Glutamatergic neuron (in vitro differentiated cells): ENCODE measurements at regions not wholly inside any gene's neighbourhood (a gene's known extent, or its start where the extent isn't known, plus 50 kb on each side); places are given as distances from the start of the nearest gene placed in this dataset.

ENCODE experiments used
- DNase-seq: peaks from one replicate; pipeline ENCODE4 v3.0.0; 2022
- H3K27ac Mint-ChIP-seq: one replicate; pipeline ENCODE4 v1.8.0; 2020; ENCODE audit warnings: mild to moderate bottlenecking, mixed read lengths, inconsistent platforms; ENCODE audit not compliant: unreplicated experiment
- H3K27me3 Mint-ChIP-seq: one replicate; pipeline ENCODE4 v1.8.0; 2020; ENCODE audit warnings: mild to moderate bottlenecking, moderate library complexity, mixed read lengths, inconsistent platforms; ENCODE audit not compliant: unreplicated experiment
- H3K36me3 Mint-ChIP-seq: one replicate; pipeline ENCODE4 v1.8.0; 2020; ENCODE audit warnings: mild to moderate bottlenecking, mixed read lengths, inconsistent platforms; ENCODE audit not compliant: unreplicated experiment
- H3K4me1 Mint-ChIP-seq: one replicate; pipeline ENCODE4 v1.8.0; 2020; ENCODE audit warnings: mild to moderate bottlenecking, low read depth, mixed read lengths, inconsistent platforms; ENCODE audit not compliant: unreplicated experiment
- H3K4me3 Mint-ChIP-seq: one replicate; pipeline ENCODE4 v1.8.0; 2020; ENCODE audit warnings: mild to moderate bottlenecking, mixed read lengths, inconsistent platforms; ENCODE audit not compliant: unreplicated experiment
- H3K9me3 Mint-ChIP-seq: one replicate; pipeline ENCODE4 v1.8.0; 2020; ENCODE audit warnings: mild to moderate bottlenecking, moderate library complexity, mixed read lengths, inconsistent platforms; ENCODE audit not compliant: unreplicated experiment
- TF ChIP-seq, protein P1 (sequence below): fragments of 200-600 bp; sonication (generic); IDR thresholded peaks from one replicate; pipeline ENCODE4 v1.5.0; 2021; ENCODE audit not compliant: partially characterized antibody, unreplicated experiment

GRCh38 chr3:96169111-96169766 lies 645.2 kb upstream of the EPHA6 start:
- DNase-seq, result no peak
- no peaks in the 10 kb centered on the region for H3K36me3 Mint-ChIP-seq
- H3K27ac Mint-ChIP-seq, result no peak overlapping the region
- TF ChIP-seq, protein P1, sequence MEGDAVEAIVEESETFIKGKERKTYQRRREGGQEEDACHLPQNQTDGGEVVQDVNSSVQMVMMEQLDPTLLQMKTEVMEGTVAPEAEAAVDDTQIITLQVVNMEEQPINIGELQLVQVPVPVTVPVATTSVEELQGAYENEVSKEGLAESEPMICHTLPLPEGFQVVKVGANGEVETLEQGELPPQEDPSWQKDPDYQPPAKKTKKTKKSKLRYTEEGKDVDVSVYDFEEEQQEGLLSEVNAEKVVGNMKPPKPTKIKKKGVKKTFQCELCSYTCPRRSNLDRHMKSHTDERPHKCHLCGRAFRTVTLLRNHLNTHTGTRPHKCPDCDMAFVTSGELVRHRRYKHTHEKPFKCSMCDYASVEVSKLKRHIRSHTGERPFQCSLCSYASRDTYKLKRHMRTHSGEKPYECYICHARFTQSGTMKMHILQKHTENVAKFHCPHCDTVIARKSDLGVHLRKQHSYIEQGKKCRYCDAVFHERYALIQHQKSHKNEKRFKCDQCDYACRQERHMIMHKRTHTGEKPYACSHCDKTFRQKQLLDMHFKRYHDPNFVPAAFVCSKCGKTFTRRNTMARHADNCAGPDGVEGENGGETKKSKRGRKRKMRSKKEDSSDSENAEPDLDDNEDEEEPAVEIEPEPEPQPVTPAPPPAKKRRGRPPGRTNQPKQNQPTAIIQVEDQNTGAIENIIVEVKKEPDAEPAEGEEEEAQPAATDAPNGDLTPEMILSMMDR, result no peak
- H3K9me3 Mint-ChIP-seq, result peaks cover 1% of the 10 kb centered on the region
- H3K4me3 Mint-ChIP-seq, result no peak overlapping the region
- no peaks in the 10 kb centered on the region for H3K27me3 Mint-ChIP-seq
- no peaks in the 10 kb centered on the region for H3K4me1 Mint-ChIP-seq

GRCh38 chr3:96172917-96173316 lies 641.5 kb upstream of the EPHA6 start:
- Mint-ChIP-seq H3K4me3 (no peak overlapping the region), H3K4me1 (no peaks in the 10 kb centered on the region), H3K27me3 (no peaks in the 10 kb centered on the region), H3K36me3 (peaks cover 6% of the 10 kb centered on the region), H3K27ac (no peak overlapping the region), H3K9me3 (peaks cover 1% of the 10 kb centered on the region)
- no peak for DNase-seq
- TF ChIP-seq, protein P1, result no peak

GRCh38 chr3:96175500-96175899 lies 638.9 kb upstream of the EPHA6 start:
- Mint-ChIP-seq H3K27ac (no peak overlapping the region), H3K4me3 (no peak overlapping the region), H3K9me3 (peaks cover 1% of the 10 kb centered on the region), H3K27me3 (no peaks in the 10 kb centered on the region), H3K36me3 (peaks cover 6% of the 10 kb centered on the region), H3K4me1 (no peaks in the 10 kb centered on the region)
- TF ChIP-seq, protein P1, result no peak
- no peak for DNase-seq

DNA sequence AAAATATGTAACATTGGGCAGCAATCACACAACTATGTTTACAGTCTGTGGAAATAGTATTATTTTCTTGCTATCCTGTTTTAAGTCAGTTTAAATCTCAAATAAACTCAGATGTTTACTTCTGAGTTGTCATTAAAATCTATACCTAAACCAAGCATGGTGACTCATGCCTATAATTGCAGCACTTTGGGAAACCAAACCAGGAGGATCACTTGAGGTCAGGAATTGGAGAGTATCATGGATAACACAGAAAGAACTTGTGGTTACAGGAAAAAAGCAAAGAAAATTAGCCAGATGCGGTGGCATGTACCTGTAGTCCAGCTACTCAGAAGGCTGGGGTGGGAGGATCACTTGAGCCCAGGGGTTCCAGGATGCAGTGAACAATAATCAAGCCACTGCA lies 631.6 kb upstream of the EPHA6 start:
- no peak overlapping the region for H3K27ac Mint-ChIP-seq
- H3K9me3 Mint-ChIP-seq, result peaks cover 2% of the 10 kb centered on the region
- H3K36me3 Mint-ChIP-seq, result no peaks in the 10 kb centered on the region
- H3K4me1 Mint-ChIP-seq, result no peaks in the 10 kb centered on the region
- DNase-seq, result no peak
- H3K27me3 Mint-ChIP-seq, result no peaks in the 10 kb centered on the region
- H3K4me3 Mint-ChIP-seq, result no peak overlapping the region
- TF ChIP-seq, protein P1, result no peak

DNA sequence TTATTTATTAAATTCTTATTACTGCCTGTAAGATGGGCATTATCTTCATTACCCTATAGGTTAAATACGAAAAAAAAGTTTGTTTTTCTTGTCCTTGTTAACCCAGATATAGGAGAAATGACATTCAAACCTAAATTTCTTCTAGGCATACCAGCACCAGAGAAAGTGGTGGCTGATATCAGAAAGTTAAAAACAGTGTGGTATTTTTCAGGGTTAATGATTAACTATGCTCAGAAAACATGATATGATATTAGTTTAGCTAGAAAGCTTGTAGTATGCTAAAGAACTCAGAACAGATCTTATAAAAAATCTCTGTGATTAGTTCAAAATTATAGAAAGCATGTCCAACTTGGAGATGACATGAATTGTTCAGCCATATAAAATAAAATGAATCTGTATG lies 630.5 kb upstream of the EPHA6 start:
- Mint-ChIP-seq H3K4me3 (no peak overlapping the region), H3K9me3 (peaks cover 2% of the 10 kb centered on the region), H3K27me3 (no peaks in the 10 kb centered on the region), H3K4me1 (no peaks in the 10 kb centered on the region), H3K36me3 (no peaks in the 10 kb centered on the region), H3K27ac (no peak overlapping the region)
- TF ChIP-seq, protein P1, result no peak
- DNase-seq, result no peak
